Peyer's patch (tissue), 4 donors: ENCODE measurements at regions not wholly inside any gene's neighbourhood (a gene's known extent, or its start where the extent isn't known, plus 50 kb on each side); places are given as distances from the start of the nearest gene placed in this dataset.

ENCODE experiments used
- POLR2A ChIP-seq, 2 donors: fragments of 450-650 bp; IDR thresholded peaks; one replicate each; pipeline ENCODE4 v1.5.1; 2017; ENCODE audit warnings: antibody characterized with exemption in 2 of 2, mild to moderate bottlenecking in 2 of 2, moderate library complexity in 2 of 2
- TF ChIP-seq, protein P1 (sequence below), 6 experiments: fragments of 450-650 bp in 4 of 6; fragments of 200-600 bp in 2 of 6; sonication (generic) in 1 of 6; IDR thresholded peaks; one replicate each; pipeline ENCODE4 v1.5.1; 2017 to 2019; ENCODE audit warnings: antibody characterized with exemption in 6 of 6, mild to moderate bottlenecking in 3 of 6, moderate library complexity in 1 of 6

DNA sequence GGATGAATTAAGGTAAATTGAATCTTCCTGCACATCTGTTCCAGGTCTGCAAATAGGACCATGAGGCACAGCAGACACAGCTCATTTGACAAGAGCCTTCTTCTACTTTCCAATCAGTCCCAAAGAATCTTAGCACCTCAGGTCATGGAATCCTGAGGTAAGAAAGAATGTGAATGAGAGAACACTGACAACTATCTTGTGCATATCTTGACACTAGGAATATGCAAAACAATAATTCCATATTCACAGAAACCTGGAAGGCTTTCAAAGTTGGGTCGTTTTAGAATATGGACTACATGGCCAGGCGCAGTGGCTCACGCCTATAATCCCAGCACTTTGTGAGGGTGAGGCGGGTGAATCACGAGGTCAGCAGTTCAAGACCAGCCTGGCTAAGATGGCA, 1009.4 kb upstream of the GOT2 start:
- no peak for TF ChIP-seq POLR2A (IDR thresholded peaks at IDR 0.05)
- TF ChIP-seq, protein P1, sequence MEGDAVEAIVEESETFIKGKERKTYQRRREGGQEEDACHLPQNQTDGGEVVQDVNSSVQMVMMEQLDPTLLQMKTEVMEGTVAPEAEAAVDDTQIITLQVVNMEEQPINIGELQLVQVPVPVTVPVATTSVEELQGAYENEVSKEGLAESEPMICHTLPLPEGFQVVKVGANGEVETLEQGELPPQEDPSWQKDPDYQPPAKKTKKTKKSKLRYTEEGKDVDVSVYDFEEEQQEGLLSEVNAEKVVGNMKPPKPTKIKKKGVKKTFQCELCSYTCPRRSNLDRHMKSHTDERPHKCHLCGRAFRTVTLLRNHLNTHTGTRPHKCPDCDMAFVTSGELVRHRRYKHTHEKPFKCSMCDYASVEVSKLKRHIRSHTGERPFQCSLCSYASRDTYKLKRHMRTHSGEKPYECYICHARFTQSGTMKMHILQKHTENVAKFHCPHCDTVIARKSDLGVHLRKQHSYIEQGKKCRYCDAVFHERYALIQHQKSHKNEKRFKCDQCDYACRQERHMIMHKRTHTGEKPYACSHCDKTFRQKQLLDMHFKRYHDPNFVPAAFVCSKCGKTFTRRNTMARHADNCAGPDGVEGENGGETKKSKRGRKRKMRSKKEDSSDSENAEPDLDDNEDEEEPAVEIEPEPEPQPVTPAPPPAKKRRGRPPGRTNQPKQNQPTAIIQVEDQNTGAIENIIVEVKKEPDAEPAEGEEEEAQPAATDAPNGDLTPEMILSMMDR (IDR thresholded peaks at IDR 0.05): no peak
